Tibial nerve (tissue), 4 donors: ENCODE measurements at regions not wholly inside any gene's neighbourhood (a gene's known extent, or its start where the extent isn't known, plus 50 kb on each side); places are given as distances from the start of the nearest gene placed in this dataset.

Experiments
- DNase-seq, 2 donors: peaks; one replicate each; pipeline ENCODE4 v3.0.0-alpha.2; 2019; ENCODE audit warnings: low spot score in 2 of 2
- H3K27ac ChIP-seq, 4 donors: fragments of 200-600 bp; sonication (generic) in 3 of 4; one replicate each; pipeline ENCODE4 v1.5.1; 2017 to 2019; ENCODE audit warnings: mild to moderate bottlenecking in 1 of 4
- H3K27me3 ChIP-seq, 2 donors: fragments of 200-600 bp; sonication (generic) in 1 of 2; one replicate each; pipeline versions ENCODE4 v1.5.1 to v1.6.0; 2017 to 2019
- H3K36me3 ChIP-seq, 3 donors: fragments of 200-600 bp; sonication (generic); one replicate each; pipeline ENCODE4 v1.5.1; 2018 to 2019
- H3K4me1 ChIP-seq, 4 donors: fragments of 200-600 bp; sonication (generic) in 3 of 4; one replicate each; pipeline ENCODE4 v1.5.1; 2017 to 2019
- H3K4me3 ChIP-seq, 4 donors: fragments of 200-600 bp; sonication (generic) in 3 of 4; one replicate each; pipeline ENCODE4 v1.5.1; 2017 to 2019; ENCODE audit warnings: mild to moderate bottlenecking in 1 of 4, moderate library complexity in 1 of 4
- H3K9me3 ChIP-seq, 4 donors: fragments of 200-600 bp; sonication (generic) in 3 of 4; one replicate each; pipeline ENCODE4 v1.5.1; 2017 to 2019
- CTCF ChIP-seq, 5 experiments: fragments of 200-600 bp in 3 of 5; fragments of 450-650 bp in 2 of 5; sonication (generic) in 3 of 5; IDR thresholded peaks; one replicate each; pipeline ENCODE4 v1.5.1; 2016 to 2019; ENCODE audit warnings: antibody characterized with exemption in 5 of 5, mild to moderate bottlenecking in 3 of 5, moderate library complexity in 2 of 5
- EP300 ChIP-seq, 2 donors: sonication (generic); formaldehyde crosslinking; IDR thresholded peaks; one replicate each; pipeline ENCODE4 v1.6.1; 2017; ENCODE audit warnings: antibody characterized with exemption in 2 of 2, mild to moderate bottlenecking in 1 of 2
- POLR2A ChIP-seq, 2 donors: fragments of 450-650 bp; IDR thresholded peaks; one replicate each; pipeline ENCODE4 v1.6.1; 2017; ENCODE audit warnings: antibody characterized with exemption in 2 of 2, mild to moderate bottlenecking in 2 of 2, moderate library complexity in 2 of 2
- WGBS, 2 donors: methylation state at CpG; one replicate each; pipeline ENCODE4 v1.1.5; 2018; 5-methylcytosine and 5-hydroxymethylcytosine counted together

DNA sequence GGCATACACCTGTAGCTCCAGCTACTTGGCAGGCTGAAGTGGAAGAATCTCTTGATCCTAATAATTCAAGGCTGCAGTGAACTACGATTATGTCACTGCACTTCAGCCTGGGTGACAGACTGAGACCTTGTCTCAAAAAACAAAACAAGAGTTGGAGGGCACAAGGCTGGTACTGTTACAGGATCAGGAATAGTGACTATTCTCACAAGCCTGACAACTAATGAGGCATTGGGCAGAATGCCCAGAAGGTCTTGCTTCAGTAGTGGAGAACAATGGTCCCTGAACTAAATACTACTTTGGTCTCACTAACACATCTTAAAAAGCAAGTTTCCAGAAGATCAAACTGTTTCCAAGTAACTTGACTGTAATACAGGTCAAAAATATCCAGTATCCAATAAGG lies 182.9 kb upstream of the RFX3 start:
- Histone ChIP-seq H3K27ac (no peak overlapping the region), H3K9me3 (no peaks in the 10 kb centered on the region), H3K4me1 (no peaks in the 10 kb centered on the region), H3K4me3 (no peak overlapping the region), H3K36me3 (no peaks in the 10 kb centered on the region), H3K27me3 (no peaks in the 10 kb centered on the region)
- 30 to 56% methylated on average over 1 of the region's 1 CpG for WGBS, 2 donors
- DNase-seq: no peak
- no peak for TF ChIP-seq POLR2A (IDR thresholded peaks at IDR 0.05)
- TF ChIP-seq CTCF (IDR thresholded peaks at IDR 0.05): no peak
- no peak for TF ChIP-seq EP300 (IDR thresholded peaks at IDR 0.05)

- no peaks in the 10 kb centered on the region for H3K9me3 ChIP-seq
- H3K4me3 ChIP-seq: no peak overlapping the region
- TF ChIP-seq CTCF (IDR thresholded peaks at IDR 0.05): no peak
- no peak for TF ChIP-seq POLR2A (IDR thresholded peaks at IDR 0.05)
- no peak overlapping the region for H3K27ac ChIP-seq
- H3K4me1 ChIP-seq: no peaks in the 10 kb centered on the region
- 92 to 94% methylated on average over 2 of the region's 2 CpGs for WGBS, 2 donors
- no peak for DNase-seq
- no peaks in the 10 kb centered on the region for H3K27me3 ChIP-seq
- no peaks in the 10 kb centered on the region for H3K36me3 ChIP-seq
These were observed 179.1 kb upstream of the RFX3 start for GRCh38 chr9:3704890-3705289.

DNA sequence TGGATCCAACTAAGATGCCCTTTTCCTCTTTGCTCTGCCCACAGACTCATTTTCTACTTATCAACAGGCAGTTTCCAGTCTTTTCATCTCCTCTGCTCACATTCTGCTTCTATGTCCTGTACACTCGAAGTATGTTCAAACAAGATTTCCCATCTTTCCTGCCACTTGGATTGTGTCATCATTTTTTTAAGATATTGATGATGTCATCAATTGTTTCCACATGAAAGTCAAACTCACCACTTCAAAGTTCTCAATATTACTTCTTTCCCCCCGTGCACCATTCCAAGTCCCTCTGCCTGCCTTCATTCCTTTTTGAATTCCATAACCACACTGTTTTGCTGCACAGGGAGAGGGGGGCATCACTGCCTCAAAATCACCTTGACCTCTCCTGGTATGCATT lies 175.0 kb upstream of the RFX3 start:
- Histone ChIP-seq H3K36me3 (no peaks in the 10 kb centered on the region), H3K27ac (no peak overlapping the region), H3K27me3 (no peaks in the 10 kb centered on the region), H3K9me3 (no peaks in the 10 kb centered on the region), H3K4me1 (no peaks in the 10 kb centered on the region), H3K4me3 (no peak overlapping the region)
- 72 to 74% methylated on average over 2 of the region's 2 CpGs for WGBS, 2 donors
- no peak for DNase-seq
- no peak for TF ChIP-seq CTCF (IDR thresholded peaks at IDR 0.05)
- TF ChIP-seq EP300 (IDR thresholded peaks at IDR 0.05): no peak
- TF ChIP-seq POLR2A (IDR thresholded peaks at IDR 0.05): no peak

- no peaks in the 10 kb centered on the region for H3K36me3 ChIP-seq
- H3K4me3 ChIP-seq: no peak overlapping the region
- TF ChIP-seq CTCF (IDR thresholded peaks at IDR 0.05): no peak
- TF ChIP-seq EP300 (IDR thresholded peaks at IDR 0.05): no peak
- TF ChIP-seq POLR2A (IDR thresholded peaks at IDR 0.05): no peak
- WGBS, 2 donors: 88 to 91% methylated on average over 3 of the region's 3 CpGs
- H3K27ac ChIP-seq: no peak overlapping the region
- no peak for DNase-seq
- no peaks in the 10 kb centered on the region for H3K27me3 ChIP-seq
- H3K9me3 ChIP-seq: no peaks in the 10 kb centered on the region
- no peaks in the 10 kb centered on the region for H3K4me1 ChIP-seq
These were observed 174.1 kb upstream of the RFX3 start for GRCh38 chr9:3699883-3700282.

DNA sequence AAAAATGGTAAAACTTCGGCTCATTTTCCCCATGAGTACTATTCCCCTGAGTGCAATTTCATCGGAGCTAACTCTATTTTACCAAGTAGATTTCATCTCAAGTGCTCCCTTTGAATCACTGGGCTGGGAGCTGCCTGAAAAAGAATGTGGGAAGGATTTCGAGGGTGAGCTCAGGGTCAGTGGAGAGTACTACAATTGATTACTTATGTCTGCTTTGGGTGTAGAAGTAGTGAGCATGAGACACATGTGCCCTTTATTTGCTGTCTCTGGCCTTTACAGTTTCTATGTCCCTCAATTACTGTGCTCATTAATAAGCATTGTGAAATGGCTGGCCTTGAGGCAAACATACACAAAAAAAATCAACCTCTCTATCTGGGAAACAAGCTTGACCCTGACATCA lies 172.7 kb upstream of the RFX3 start:
- Histone ChIP-seq H3K9me3 (no peaks in the 10 kb centered on the region), H3K27ac (no peak overlapping the region), H3K4me1 (no peaks in the 10 kb centered on the region), H3K4me3 (no peak overlapping the region), H3K27me3 (no peaks in the 10 kb centered on the region), H3K36me3 (no peaks in the 10 kb centered on the region)
- DNase-seq: no peak
- TF ChIP-seq CTCF (IDR thresholded peaks at IDR 0.05) (no peak), EP300 (IDR thresholded peaks at IDR 0.05) (no peak), POLR2A (IDR thresholded peaks at IDR 0.05) (no peak)
- 27 to 33% methylated on average over 3 of the region's 3 CpGs for WGBS, 2 donors
